ENCODE measurements at regions not wholly inside any gene's neighbourhood (a gene's known extent, or its start where the extent isn't known, plus 50 kb on each side); places are given as distances from the start of the nearest gene placed in this dataset.

DNA sequence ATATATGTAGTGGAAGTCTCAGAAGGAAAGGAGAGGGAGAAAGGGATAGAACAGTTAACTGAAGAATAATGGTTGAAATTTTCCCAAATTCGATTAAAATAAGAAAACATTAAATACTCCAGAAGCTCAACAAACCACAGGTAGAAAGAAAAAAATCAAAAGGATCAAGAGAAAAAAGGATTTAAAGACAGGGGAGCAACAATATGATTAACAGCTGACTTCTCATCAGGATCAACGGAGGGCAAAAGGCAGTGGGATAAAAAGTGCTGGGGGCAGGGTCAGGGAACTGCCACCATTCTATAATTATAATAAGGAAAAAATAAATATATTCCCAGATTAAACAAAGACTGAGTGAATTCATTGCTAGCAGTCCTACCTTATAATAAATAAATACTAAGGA, 55.3 kb downstream of the CDKN2C start:
- DNase-seq, result no peak

DNA sequence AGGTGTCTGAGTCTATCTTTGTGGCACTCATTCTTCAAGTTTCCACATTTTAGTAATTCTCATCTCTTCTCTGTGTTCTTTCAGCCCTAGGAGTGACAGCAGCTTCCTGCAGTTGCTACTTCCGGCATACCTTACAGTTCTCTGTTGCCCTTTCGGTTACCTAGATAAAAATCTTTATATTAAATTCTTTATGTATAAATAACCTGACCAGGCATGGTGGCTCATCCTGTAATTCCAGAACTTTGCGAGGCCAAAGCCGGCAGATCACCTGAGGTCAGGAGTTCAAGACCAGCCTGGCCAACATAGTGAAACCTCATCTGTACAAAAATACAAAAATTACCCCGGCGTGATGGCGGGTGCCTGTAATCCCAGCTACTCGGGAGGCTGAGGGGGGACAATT, 62.9 kb downstream of the CDKN2C start:
- no peak for DNase-seq

DNA sequence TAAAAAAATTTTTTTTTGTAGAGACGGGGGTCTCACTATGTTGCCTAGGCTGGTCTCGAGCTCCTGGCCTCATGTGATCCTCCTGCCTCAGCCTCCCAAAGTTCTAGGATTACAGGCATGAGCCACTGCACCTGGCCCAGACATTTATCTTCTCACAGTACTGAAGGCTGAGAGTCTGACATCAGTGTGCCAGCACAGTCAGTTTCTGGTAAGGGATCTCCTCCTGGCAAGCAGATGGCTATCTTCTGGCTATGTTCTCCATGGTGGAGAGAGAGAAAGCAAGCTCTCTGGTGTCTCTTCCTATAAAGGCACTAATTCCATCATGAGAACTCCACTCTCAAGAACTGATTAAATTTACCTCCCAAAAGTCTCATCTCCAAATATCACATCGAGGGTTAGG, 57.8 kb upstream of the C1orf185 start:
- no peak for DNase-seq

DNA sequence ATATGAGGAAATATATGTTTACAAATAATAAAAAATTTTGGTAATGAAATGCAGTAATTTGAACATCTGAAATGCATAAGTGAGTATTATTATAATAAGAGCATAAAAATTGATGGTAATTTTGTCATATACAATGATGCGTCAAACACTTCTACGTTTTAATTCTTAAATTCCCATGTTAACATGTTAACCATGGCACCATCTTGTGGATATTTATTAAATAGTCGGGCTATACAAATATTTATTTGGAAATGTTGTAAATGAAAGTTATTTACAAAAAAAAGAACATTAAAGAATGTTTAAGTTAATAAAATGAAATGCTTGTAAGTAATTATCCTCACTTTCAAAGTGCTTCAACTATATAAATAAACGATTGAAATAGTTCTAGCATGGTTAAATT, 57.2 kb upstream of the C1orf185 start:
- DNase-seq, result peak in 1 of 2 donors; percentile 31

DNA sequence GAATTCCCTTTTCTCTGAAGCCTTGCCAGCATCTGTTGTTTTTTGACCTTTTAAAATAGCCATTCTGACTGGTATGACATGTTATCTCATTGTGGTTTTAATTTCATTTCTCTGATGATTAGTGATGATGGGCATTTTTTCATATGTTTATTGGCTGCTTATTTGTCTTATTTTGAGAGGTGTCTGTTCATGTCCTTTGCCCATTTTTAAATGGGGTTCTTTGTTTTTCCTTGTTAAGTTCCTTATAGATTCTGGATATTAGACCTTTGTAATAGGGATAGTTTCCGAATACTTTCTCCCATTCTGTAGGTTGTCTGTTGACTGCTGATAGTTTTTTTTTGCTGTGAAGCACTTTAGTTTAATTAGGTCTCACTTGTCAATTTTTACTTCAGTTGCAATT, 54.0 kb upstream of the C1orf185 start:
- DNase-seq, result no peak

DNA sequence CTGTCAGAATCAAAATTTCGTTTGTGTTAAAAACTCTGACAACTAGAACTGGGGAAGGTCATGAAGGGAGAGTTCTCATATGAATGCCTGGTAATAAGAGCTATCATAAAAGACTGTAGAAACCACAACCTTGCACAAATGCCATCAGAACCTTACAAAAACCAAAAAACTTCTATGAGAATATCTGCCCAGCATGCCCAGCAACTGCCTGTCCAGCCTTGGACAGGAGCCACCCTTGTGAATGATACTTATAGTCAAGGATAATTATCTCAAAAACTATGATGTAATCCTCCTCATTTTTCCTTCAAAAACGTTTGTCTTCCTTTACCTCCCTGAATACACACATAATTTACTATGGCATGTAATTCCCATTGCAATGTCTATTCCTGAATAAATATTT, 53.4 kb upstream of the C1orf185 start:
- DNase-seq, result no peak
